HEK293 (cell line): ENCODE measurements at regions not wholly inside any gene's neighbourhood (a gene's known extent, or its start where the extent isn't known, plus 50 kb on each side); places are given as distances from the start of the nearest gene placed in this dataset.
A peak's percentile ranks its signal among the peaks of the same experiment; 100 is the strongest.

Experiments used
- CTCF ChIA-PET: fragments of 350-600 bp; formaldehyde crosslinking; extraction: SDS; loops from one replicate; lab custom pipeline; 2021; ENCODE audit warnings: antibody characterized with exemption; lab: Yijun Ruan, JAX
- POLR2A ChIA-PET: fragments of 300-600 bp; formaldehyde crosslinking; extraction: SDS; loops from one replicate; lab custom pipeline; 2020; ENCODE audit warnings: antibody characterized with exemption, inconsistent platforms; lab: Yijun Ruan, JAX
- H3K27ac ChIP-seq: fragments of 200-500 bp; sonication (Bioruptor generic); 2 replicates; pipeline ENCODE4 v1.5.1; 2014; ENCODE audit warnings: low read depth, low read length, control low read depth, inconsistent platforms; ENCODE audit errors: extremely low read depth
- H3K36me3 ChIP-seq, 2 experiments: fragments of 200-500 bp in 1 of 2; sonication (Bioruptor generic) in 1 of 2; 1 replicate in 1 of 2; 2 replicates in 1 of 2; pipeline ENCODE4 v1.5.1; 2014 to 2017; ENCODE audit warnings: inconsistent platforms in 2 of 2, low read length in 2 of 2; ENCODE audit not compliant: control insufficient read depth in 2 of 2, insufficient read depth in 1 of 2
- H3K4me1 ChIP-seq: fragments of 200-500 bp; sonication (Bioruptor generic); 2 replicates; pipeline ENCODE4 v1.5.1; 2014; ENCODE audit warnings: mild to moderate bottlenecking, low read length, inconsistent platforms; ENCODE audit not compliant: control insufficient read depth, insufficient read depth
- H3K4me3 ChIP-seq: 2 replicates; pipeline ENCODE4 v1.5.1; 2011; ENCODE audit warnings: low read depth, mild to moderate bottlenecking, control low read depth, low read length, moderate library complexity
- H3K9me3 ChIP-seq: fragments of 200-500 bp; sonication (Bioruptor generic); 2 replicates; pipeline ENCODE4 v1.5.1; 2014; ENCODE audit warnings: low read depth, low read length, inconsistent platforms; ENCODE audit not compliant: control insufficient read depth, insufficient read depth
- MEIS1 ChIP-seq: sonication (generic); formaldehyde crosslinking; IDR thresholded peaks from 2 replicates; pipeline ENCODE4 v1.8.1; 2022; ENCODE audit warnings: missing genetic modification reagents, mild to moderate bottlenecking, borderline replicate concordance
- REPIN1 ChIP-seq: fragments of 450-650 bp; formaldehyde crosslinking; IDR thresholded peaks from 2 replicates; pipeline ENCODE4 v1.5.1; 2017; ENCODE audit warnings: missing biosample characterization, missing genetic modification characterization, low read depth
- SETDB1 ChIP-seq: IDR thresholded peaks from one replicate; pipeline ENCODE4 v1.6.1; 2017; ENCODE audit warnings: mild to moderate bottlenecking, low read length, moderate library complexity, mixed read lengths; ENCODE audit not compliant: insufficient read length
- ZFP41 ChIP-seq: fragments of 450-650 bp; formaldehyde crosslinking; IDR thresholded peaks from 2 replicates; pipeline ENCODE4 v1.5.1; 2016; ENCODE audit warnings: missing biosample characterization, missing genetic modification characterization, borderline replicate concordance
- ZIC2 ChIP-seq: fragments of 450-650 bp; formaldehyde crosslinking; IDR thresholded peaks from 2 replicates; pipeline ENCODE4 v1.5.1; 2016; ENCODE audit warnings: missing biosample characterization, missing genetic modification characterization
- ZNF19 ChIP-seq: fragments of 450-650 bp; formaldehyde crosslinking; IDR thresholded peaks from 2 replicates; pipeline ENCODE4; 2016; ENCODE audit warnings: missing biosample characterization, missing genetic modification characterization, low read depth
- ZNF214 ChIP-seq: fragments of 450-650 bp; formaldehyde crosslinking; IDR thresholded peaks from 2 replicates; pipeline ENCODE4 v1.5.1; 2017; ENCODE audit warnings: missing biosample characterization, mild to moderate bottlenecking, missing genetic modification characterization, borderline replicate concordance
- ZNF266 ChIP-seq: fragments of 450-650 bp; formaldehyde crosslinking; IDR thresholded peaks from 2 replicates; pipeline ENCODE4 v1.5.1; 2016; ENCODE audit warnings: missing biosample characterization, missing genetic modification characterization, low read depth
- ZNF341 ChIP-seq: fragments of 450-650 bp; formaldehyde crosslinking; IDR thresholded peaks from 2 replicates; pipeline ENCODE4; 2016; ENCODE audit warnings: low read depth, missing biosample characterization, missing genetic modification characterization
- ZNF37A ChIP-seq: fragments of 450-650 bp; IDR thresholded peaks from 2 replicates; pipeline ENCODE4 v1.5.1; 2018; ENCODE audit warnings: missing biosample characterization, missing genetic modification characterization
- ZNF501 ChIP-seq: fragments of 450-650 bp; formaldehyde crosslinking; IDR thresholded peaks from 2 replicates; pipeline ENCODE4 v1.5.1; 2016; ENCODE audit warnings: missing biosample characterization, missing genetic modification characterization
- ZNF560 ChIP-seq: fragments of 450-650 bp; formaldehyde crosslinking; IDR thresholded peaks from 2 replicates; pipeline ENCODE4 v1.5.1; 2017; ENCODE audit warnings: missing biosample characterization, missing genetic modification characterization, borderline replicate concordance
- ZNF561 ChIP-seq: fragments of 450-650 bp; IDR thresholded peaks from 2 replicates; pipeline ENCODE4 v1.5.1; 2018; ENCODE audit warnings: missing biosample characterization, missing genetic modification characterization, borderline replicate concordance
- ZNF76 ChIP-seq: fragments of 450-650 bp; formaldehyde crosslinking; IDR thresholded peaks from 2 replicates; pipeline ENCODE4; 2016; ENCODE audit warnings: low read depth, missing biosample characterization, missing genetic modification characterization, borderline replicate concordance
- ZNF768 ChIP-seq: fragments of 450-650 bp; formaldehyde crosslinking; IDR thresholded peaks from 2 replicates; pipeline ENCODE4 v1.5.1; 2018; ENCODE audit warnings: missing biosample characterization, mild to moderate bottlenecking, missing genetic modification characterization
- ZNF791 ChIP-seq: fragments of 450-650 bp; formaldehyde crosslinking; IDR thresholded peaks from 2 replicates; pipeline ENCODE4 v1.5.1; 2016; ENCODE audit warnings: missing biosample characterization, missing genetic modification characterization
- ZSCAN30 ChIP-seq: fragments of 450-650 bp; IDR thresholded peaks from 2 replicates; pipeline ENCODE4 v1.5.1; 2018; ENCODE audit warnings: missing biosample characterization, mild to moderate bottlenecking, missing genetic modification characterization, moderate library complexity
- TF ChIP-seq, protein P1 (sequence below): fragments of 450-650 bp; formaldehyde crosslinking; IDR thresholded peaks from 2 replicates; pipeline ENCODE4 v1.5.1; 2016; ENCODE audit warnings: missing biosample characterization, missing genetic modification characterization
- TF ChIP-seq, protein P2 (sequence below): fragments of 450-650 bp; formaldehyde crosslinking; IDR thresholded peaks from 2 replicates; pipeline ENCODE4 v1.5.1; 2016; ENCODE audit warnings: missing biosample characterization, missing genetic modification characterization
- TF ChIP-seq, protein P3 (sequence below): fragments of 450-650 bp; formaldehyde crosslinking; IDR thresholded peaks from 2 replicates; pipeline ENCODE4 v1.5.1; 2016; ENCODE audit warnings: missing biosample characterization, missing genetic modification characterization
- TF ChIP-seq, protein P4 (sequence below): fragments of 450-650 bp; formaldehyde crosslinking; optimal IDR thresholded peaks from 2 replicates; pipeline ENCODE3; 2016; ENCODE audit warnings: missing biosample characterization, mild to moderate bottlenecking, missing genetic modification characterization
- TF ChIP-seq, protein P5 (sequence below): fragments of 450-650 bp; formaldehyde crosslinking; IDR thresholded peaks from 2 replicates; pipeline ENCODE4 v1.5.1; 2016; ENCODE audit warnings: missing biosample characterization, missing genetic modification characterization
- TF ChIP-seq, protein P6 (sequence below): fragments of 450-650 bp; formaldehyde crosslinking; IDR thresholded peaks from 2 replicates; pipeline ENCODE4; 2016; ENCODE audit warnings: missing biosample characterization, missing genetic modification characterization

DNA sequence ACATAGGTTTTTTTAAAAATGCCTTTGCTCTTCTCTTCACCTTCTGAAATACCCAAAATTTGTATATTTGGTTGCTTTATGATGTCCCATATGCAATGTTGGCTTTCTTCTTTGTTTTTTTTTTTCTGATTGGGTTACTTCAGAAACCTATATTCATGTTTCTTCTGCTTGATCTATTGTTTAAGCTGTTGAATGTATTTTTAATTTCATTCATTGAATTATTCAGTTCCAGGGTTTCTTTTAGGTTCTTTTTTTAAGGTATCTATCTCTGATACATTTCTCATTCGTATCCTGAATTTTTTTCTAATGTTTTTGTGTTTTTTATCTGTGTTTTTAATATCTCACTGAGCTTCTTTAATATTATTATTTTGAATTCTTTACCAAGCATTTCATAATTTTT is 221.0 kb upstream of the MTPN start:
- H3K36me3 ChIP-seq: no peaks in the 10 kb centered on the region
- ChIA-PET POLR2A (no interaction called here), CTCF (no interaction called here)
- no peaks in the 10 kb centered on the region for H3K9me3 ChIP-seq
- no peak overlapping the region for H3K4me3 ChIP-seq
- no peak overlapping the region for H3K27ac ChIP-seq
- no peaks in the 10 kb centered on the region for H3K4me1 ChIP-seq
- TF ChIP-seq ZNF19 (tag by site-specific recombination): no peak
- TF ChIP-seq SETDB1: peak; percentile 26

DNA sequence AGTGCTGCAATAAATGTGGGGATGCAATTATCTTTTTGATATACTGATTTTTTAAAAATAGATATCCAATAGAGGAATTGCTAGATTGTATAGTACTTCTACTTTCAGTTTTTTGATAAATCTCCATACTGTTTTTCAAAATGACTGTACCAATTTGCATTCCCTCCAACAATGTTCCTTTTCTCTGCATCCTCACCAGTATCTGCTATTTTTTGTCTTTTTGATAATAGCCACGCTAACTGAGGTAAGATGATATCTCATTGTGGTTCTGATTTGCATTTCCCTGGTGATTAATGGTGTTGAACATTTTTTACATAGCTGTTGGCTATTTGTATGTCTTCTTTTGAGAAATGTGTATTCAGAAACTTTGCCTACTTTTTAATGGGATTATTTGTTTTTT is 217.7 kb upstream of the MTPN start:
- no peaks in the 10 kb centered on the region for H3K4me1 ChIP-seq
- CTCF ChIA-PET: no interaction called here
- no peak overlapping the region for H3K27ac ChIP-seq
- H3K36me3 ChIP-seq: no peaks in the 10 kb centered on the region
- no peak for TF ChIP-seq ZNF560 (tag by site-specific recombination)
- no peak for TF ChIP-seq ZFP41 (tag by site-specific recombination)
- TF ChIP-seq ZNF37A (tag by site-specific recombination): no peak
- no peak for TF ChIP-seq ZNF501 (tag by site-specific recombination)
- TF ChIP-seq ZSCAN30 (tag by site-specific recombination): no peak
- no peak for TF ChIP-seq ZNF214 (tag by site-specific recombination)
- H3K9me3 ChIP-seq: no peaks in the 10 kb centered on the region
- H3K4me3 ChIP-seq: no peak overlapping the region
- POLR2A ChIA-PET: no interaction called here

DNA sequence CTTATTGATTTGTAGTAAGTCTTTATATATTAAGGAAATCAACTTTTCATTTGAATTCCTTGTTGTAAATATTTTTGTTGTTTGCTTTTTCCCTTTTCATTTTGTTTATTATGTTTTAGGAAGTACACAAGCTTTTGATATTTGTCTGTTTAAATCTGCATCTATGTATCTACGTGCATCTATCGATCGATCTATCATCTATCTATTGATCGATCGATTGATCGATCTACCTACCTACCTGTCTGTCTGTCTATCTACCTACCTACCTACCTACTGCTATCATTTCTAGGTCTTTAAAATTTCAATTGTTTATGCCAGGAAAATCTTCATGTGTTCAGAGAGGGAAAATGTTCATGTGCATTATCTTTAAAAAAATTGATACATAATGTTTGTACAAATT is 216.8 kb upstream of the MTPN start:
- no peaks in the 10 kb centered on the region for H3K4me1 ChIP-seq
- H3K4me3 ChIP-seq: no peak overlapping the region
- no peaks in the 10 kb centered on the region for H3K9me3 ChIP-seq
- H3K27ac ChIP-seq: no peak overlapping the region
- CTCF ChIA-PET: no interaction called here
- no peaks in the 10 kb centered on the region for H3K36me3 ChIP-seq
- TF ChIP-seq, protein P1, sequence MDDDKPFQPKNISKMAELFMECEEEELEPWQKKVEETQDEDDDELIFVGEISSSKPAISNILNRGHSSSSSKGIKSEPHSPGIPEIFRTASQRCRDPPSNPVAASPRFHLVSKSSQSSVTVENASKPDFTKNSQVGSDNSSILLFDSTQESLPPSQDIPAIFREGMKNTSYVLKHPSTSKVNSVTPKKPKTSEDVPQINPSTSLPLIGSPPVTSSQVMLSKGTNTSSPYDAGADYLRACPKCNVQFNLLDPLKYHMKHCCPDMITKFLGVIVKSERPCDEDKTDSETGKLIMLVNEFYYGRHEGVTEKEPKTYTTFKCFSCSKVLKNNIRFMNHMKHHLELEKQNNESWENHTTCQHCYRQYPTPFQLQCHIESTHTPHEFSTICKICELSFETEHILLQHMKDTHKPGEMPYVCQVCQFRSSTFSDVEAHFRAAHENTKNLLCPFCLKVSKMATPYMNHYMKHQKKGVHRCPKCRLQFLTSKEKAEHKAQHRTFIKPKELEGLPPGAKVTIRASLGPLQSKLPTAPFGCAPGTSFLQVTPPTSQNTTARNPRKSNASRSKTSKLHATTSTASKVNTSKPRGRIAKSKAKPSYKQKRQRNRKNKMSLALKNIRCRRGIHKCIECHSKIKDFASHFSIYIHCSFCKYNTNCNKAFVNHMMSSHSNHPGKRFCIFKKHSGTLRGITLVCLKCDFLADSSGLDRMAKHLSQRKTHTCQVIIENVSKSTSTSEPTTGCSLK (tag by site-specific recombination): no peak
- TF ChIP-seq, protein P2, sequence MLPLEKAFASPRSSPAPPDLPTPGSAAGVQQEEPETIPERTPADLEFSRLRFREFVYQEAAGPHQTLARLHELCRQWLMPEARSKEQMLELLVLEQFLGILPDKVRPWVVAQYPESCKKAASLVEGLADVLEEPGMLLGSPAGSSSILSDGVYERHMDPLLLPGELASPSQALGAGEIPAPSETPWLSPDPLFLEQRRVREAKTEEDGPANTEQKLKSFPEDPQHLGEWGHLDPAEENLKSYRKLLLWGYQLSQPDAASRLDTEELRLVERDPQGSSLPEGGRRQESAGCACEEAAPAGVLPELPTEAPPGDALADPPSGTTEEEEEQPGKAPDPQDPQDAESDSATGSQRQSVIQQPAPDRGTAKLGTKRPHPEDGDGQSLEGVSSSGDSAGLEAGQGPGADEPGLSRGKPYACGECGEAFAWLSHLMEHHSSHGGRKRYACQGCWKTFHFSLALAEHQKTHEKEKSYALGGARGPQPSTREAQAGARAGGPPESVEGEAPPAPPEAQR (tag by site-specific recombination): no peak
- TF ChIP-seq, protein P3, sequence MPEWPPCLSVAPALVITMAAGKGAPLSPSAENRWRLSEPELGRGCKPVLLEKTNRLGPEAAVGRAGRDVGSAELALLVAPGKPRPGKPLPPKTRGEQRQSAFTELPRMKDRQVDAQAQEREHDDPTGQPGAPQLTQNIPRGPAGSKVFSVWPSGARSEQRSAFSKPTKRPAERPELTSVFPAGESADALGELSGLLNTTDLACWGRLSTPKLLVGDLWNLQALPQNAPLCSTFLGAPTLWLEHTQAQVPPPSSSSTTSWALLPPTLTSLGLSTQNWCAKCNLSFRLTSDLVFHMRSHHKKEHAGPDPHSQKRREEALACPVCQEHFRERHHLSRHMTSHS (tag by site-specific recombination): no peak
- TF ChIP-seq, protein P4, sequence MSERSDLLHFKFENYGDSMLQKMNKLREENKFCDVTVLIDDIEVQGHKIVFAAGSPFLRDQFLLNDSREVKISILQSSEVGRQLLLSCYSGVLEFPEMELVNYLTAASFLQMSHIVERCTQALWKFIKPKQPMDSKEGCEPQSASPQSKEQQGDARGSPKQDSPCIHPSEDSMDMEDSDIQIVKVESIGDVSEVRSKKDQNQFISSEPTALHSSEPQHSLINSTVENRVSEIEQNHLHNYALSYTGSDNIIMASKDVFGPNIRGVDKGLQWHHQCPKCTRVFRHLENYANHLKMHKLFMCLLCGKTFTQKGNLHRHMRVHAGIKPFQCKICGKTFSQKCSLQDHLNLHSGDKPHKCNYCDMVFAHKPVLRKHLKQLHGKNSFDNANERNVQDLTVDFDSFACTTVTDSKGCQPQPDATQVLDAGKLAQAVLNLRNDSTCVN (tag by site-specific recombination): no peak
- no peak for TF ChIP-seq ZNF266 (tag by site-specific recombination)
- TF ChIP-seq ZNF791 (tag by site-specific recombination): no peak
- TF ChIP-seq, protein P5, sequence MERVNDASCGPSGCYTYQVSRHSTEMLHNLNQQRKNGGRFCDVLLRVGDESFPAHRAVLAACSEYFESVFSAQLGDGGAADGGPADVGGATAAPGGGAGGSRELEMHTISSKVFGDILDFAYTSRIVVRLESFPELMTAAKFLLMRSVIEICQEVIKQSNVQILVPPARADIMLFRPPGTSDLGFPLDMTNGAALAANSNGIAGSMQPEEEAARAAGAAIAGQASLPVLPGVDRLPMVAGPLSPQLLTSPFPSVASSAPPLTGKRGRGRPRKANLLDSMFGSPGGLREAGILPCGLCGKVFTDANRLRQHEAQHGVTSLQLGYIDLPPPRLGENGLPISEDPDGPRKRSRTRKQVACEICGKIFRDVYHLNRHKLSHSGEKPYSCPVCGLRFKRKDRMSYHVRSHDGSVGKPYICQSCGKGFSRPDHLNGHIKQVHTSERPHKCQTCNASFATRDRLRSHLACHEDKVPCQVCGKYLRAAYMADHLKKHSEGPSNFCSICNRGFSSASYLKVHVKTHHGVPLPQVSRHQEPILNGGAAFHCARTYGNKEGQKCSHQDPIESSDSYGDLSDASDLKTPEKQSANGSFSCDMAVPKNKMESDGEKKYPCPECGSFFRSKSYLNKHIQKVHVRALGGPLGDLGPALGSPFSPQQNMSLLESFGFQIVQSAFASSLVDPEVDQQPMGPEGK (tag by site-specific recombination): no peak
- TF ChIP-seq ZNF341 (tag by site-specific recombination): no peak
- no peak for TF ChIP-seq ZNF76 (tag by site-specific recombination)
- no peak for TF ChIP-seq ZIC2 (tag by site-specific recombination)
- no peak for TF ChIP-seq ZNF768 (tag by site-specific recombination)
- no peak for TF ChIP-seq ZNF561 (tag by site-specific recombination)
- TF ChIP-seq, protein P6, sequence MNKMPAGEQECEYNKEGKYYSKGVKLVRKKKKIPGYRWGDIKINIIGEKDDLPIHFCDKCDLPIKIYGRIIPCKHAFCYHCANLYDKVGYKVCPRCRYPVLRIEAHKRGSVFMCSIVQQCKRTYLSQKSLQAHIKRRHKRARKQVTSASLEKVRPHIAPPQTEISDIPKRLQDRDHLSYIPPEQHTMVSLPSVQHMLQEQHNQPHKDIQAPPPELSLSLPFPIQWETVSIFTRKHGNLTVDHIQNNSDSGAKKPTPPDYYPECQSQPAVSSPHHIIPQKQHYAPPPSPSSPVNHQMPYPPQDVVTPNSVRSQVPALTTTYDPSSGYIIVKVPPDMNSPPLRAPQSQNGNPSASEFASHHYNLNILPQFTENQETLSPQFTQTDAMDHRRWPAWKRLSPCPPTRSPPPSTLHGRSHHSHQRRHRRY: no peak
- TF ChIP-seq REPIN1: no peak
- no peak for TF ChIP-seq ZFP41 (tag by site-specific recombination)
- no peak for TF ChIP-seq MEIS1 (CRISPR knock-in tag)
- TF ChIP-seq, all 188 proteins: peak for 0
- POLR2A ChIA-PET: no interaction called here
